Fibroblast of gingiva (primary cell): ENCODE measurements at regions not wholly inside any gene's neighbourhood (a gene's known extent, or its start where the extent isn't known, plus 50 kb on each side); places are given as distances from the start of the nearest gene placed in this dataset.

Experiments used
- DNase-seq: peaks from one replicate; pipeline ENCODE4 v3.0.0-alpha.2; 2011; ENCODE audit warnings: low read depth

- no peak for DNase-seq
Measured at GRCh38 chr15:26374806-26375205, 398.1 kb downstream of the GABRB3 start.

GRCh38 chr15:26372706-26373105 is 400.2 kb downstream of the GABRB3 start:
- no peak for DNase-seq

GRCh38 chr15:26365077-26365476 is 407.8 kb downstream of the GABRB3 start:
- no peak for DNase-seq

GRCh38 chr15:26359855-26360254 is 413.0 kb downstream of the GABRB3 start:
- DNase-seq: no peak

- DNase-seq: no peak
Measured at GRCh38 chr15:26358708-26359107, 414.2 kb downstream of the GABRB3 start.

- DNase-seq: no peak
Measured at GRCh38 chr15:26357653-26358052, 415.2 kb downstream of the GABRB3 start.

GRCh38 chr15:26355472-26356074 is 417.3 kb downstream of the GABRB3 start:
- DNase-seq: no peak

GRCh38 chr15:26352909-26353308 is 420.0 kb downstream of the GABRB3 start:
- DNase-seq: no peak

GRCh38 chr15:26352406-26352805 is 420.5 kb downstream of the GABRB3 start:
- no peak for DNase-seq

GRCh38 chr15:26325495-26325894 is 447.4 kb downstream of the GABRB3 start:
- DNase-seq: no peak

GRCh38 chr15:26323566-26323965 is 449.3 kb downstream of the GABRB3 start:
- no peak for DNase-seq

GRCh38 chr15:26318689-26319088 is 454.2 kb downstream of the GABRB3 start:
- no peak for DNase-seq

- DNase-seq: no peak
Measured at GRCh38 chr15:26314577-26314976, 451.4 kb upstream of the ATP10A start.

GRCh38 chr15:26311710-26312236 is 448.6 kb upstream of the ATP10A start:
- no peak for DNase-seq

- no peak for DNase-seq
Measured at GRCh38 chr15:26298659-26299170, 435.6 kb upstream of the ATP10A start.

GRCh38 chr15:26298010-26298658 is 435.0 kb upstream of the ATP10A start:
- DNase-seq: no peak

GRCh38 chr15:26295336-26296085 is 432.4 kb upstream of the ATP10A start:
- no peak for DNase-seq

GRCh38 chr15:26294059-26294689 is 431.0 kb upstream of the ATP10A start:
- no peak for DNase-seq

GRCh38 chr15:26287381-26287780 is 424.3 kb upstream of the ATP10A start:
- DNase-seq: no peak

- no peak for DNase-seq
Measured at GRCh38 chr15:26280281-26280680, 417.2 kb upstream of the ATP10A start.

- no peak for DNase-seq
Measured at GRCh38 chr15:26261966-26262365, 398.8 kb upstream of the ATP10A start.

GRCh38 chr15:26261413-26261812 is 398.3 kb upstream of the ATP10A start:
- DNase-seq: no peak
